A673 (cell line): ENCODE measurements at regions not wholly inside any gene's neighbourhood (a gene's known extent, or its start where the extent isn't known, plus 50 kb on each side); places are given as distances from the start of the nearest gene placed in this dataset.
"Not testable (repeated sequence)": the region's sequence is repeated elsewhere in the genome, so short reads cannot be mapped to it uniquely, and the experiment has no call there.

ENCODE experiments used
- BruUV-seq: library from RNA; stranded (reverse); fragments of 400-500 nt; replicated peaks from 2 replicates; lab custom pipeline; 2021; lab: Mats Ljungman, UMichigan
- CTCF ChIA-PET: fragments of 300-600 bp; sonication (Branson Sonifier 250); formaldehyde crosslinking; loops from one replicate; lab custom pipeline; 2022; ENCODE audit warnings: antibody characterized with exemption; lab: Charles Lee
- POLR2A ChIA-PET: fragments of 300-600 bp; sonication (Branson Sonifier 250); formaldehyde crosslinking; loops from one replicate; lab custom pipeline; 2022; ENCODE audit warnings: antibody characterized with exemption; ENCODE audit not compliant: low non-redundant PET; lab: Charles Lee
- DNase-seq: peaks from one replicate; pipeline ENCODE4 v3.0.0-alpha.2; 2015; ENCODE audit warnings: low spot score
- H3K27ac ChIP-seq: fragments of 200-600 bp; sonication (generic); 2 replicates; pipeline ENCODE4 v1.5.1; 2016; ENCODE audit warnings: mixed run types, low read depth, mild to moderate bottlenecking, mixed read lengths, antibody characterized with exemption, low read length; ENCODE audit not compliant: poor library complexity, severe bottlenecking
- H3K27me3 ChIP-seq: fragments of 200-600 bp; sonication (generic); replicated peaks from 2 replicates; pipeline ENCODE4 v1.6.1; 2017; ENCODE audit warnings: mixed run types, low read depth, mild to moderate bottlenecking, mixed read lengths, antibody characterized with exemption, low read length; ENCODE audit not compliant: insufficient read depth, poor library complexity
- H3K36me3 ChIP-seq: fragments of 200-600 bp; sonication (generic); 2 replicates; pipeline ENCODE4 v1.6.1; 2016; ENCODE audit warnings: mixed run types, mild to moderate bottlenecking, mixed read lengths, antibody characterized with exemption, low read length; ENCODE audit not compliant: insufficient read depth, poor library complexity, severe bottlenecking
- H3K4me1 ChIP-seq: fragments of 200-600 bp; sonication (generic); 2 replicates; pipeline ENCODE4 v1.6.1; 2017; ENCODE audit warnings: mixed run types, mild to moderate bottlenecking, mixed read lengths, antibody characterized with exemption, low read length; ENCODE audit not compliant: insufficient read depth, poor library complexity, severe bottlenecking
- H3K4me3 ChIP-seq: fragments of 200-600 bp; sonication (generic); 2 replicates; pipeline ENCODE4 v1.5.1; 2016; ENCODE audit warnings: low read depth, mixed run types, mild to moderate bottlenecking, mixed read lengths, low read length; ENCODE audit not compliant: poor library complexity, severe bottlenecking
- H3K9me3 ChIP-seq: fragments of 200-600 bp; sonication (generic); 2 replicates; pipeline ENCODE4 v1.6.1; 2016; ENCODE audit warnings: mixed run types, low read depth, mild to moderate bottlenecking, mixed read lengths, antibody characterized with exemption, low read length; ENCODE audit not compliant: poor library complexity, severe bottlenecking
- EZH2 ChIP-seq: fragments of 200-600 bp; sonication (generic); IDR thresholded peaks from 2 replicates; pipeline ENCODE4 v1.6.1; 2017; ENCODE audit warnings: borderline replicate concordance, low read depth, mild to moderate bottlenecking, mixed read lengths, antibody characterized with exemption, low read length; ENCODE audit not compliant: poor library complexity, severe bottlenecking
- intact Hi-C: fragments of 100-400 bp; cut with micrococcal nuclease; formaldehyde crosslinking; loops from one replicate; pipeline ENCODE4 v1.10.0; 2022; ENCODE audit not compliant: unreplicated experiment
- TF ChIP-seq, protein P1 (sequence below): fragments of 300-800, 200-600 bp; sonication (generic); conservative IDR thresholded peaks from 2 replicates; pipeline ENCODE4 v1.5.1; 2017; ENCODE audit warnings: low read depth, mild to moderate bottlenecking, antibody characterized with exemption, low read length, moderate library complexity, mixed read lengths

DNA sequence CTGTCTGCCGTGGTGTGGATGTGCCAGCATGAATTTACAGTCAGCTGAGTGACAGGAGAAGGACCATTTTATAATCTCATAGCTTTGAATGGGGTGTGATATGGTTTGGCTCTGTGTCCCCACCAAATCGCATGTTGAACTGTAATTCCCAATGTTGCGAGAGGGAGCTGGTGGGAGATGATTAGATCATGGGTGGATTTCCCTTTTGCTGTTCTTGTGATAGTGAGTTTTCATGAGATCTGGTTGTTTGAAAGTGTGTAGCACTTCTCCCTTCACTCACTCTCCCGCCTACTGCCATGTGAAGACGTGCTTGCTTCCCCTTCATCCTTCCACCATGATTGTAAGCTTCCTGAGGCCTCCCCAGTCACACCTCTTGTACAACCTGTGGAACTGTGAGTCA, 111.9 kb upstream of the CHD2 start:
- CTCF ChIA-PET, result interaction anchor here (1.2 kb wide), 1 partner anchor 9 kb away, joined by 5 read pairs; no protein-coding TSS in a partner anchor
- intact Hi-C loops, result no loop called here
- BruUV-seq, result no TSS peak
- TF ChIP-seq EZH2, result no peak
- TF ChIP-seq, protein P1, sequence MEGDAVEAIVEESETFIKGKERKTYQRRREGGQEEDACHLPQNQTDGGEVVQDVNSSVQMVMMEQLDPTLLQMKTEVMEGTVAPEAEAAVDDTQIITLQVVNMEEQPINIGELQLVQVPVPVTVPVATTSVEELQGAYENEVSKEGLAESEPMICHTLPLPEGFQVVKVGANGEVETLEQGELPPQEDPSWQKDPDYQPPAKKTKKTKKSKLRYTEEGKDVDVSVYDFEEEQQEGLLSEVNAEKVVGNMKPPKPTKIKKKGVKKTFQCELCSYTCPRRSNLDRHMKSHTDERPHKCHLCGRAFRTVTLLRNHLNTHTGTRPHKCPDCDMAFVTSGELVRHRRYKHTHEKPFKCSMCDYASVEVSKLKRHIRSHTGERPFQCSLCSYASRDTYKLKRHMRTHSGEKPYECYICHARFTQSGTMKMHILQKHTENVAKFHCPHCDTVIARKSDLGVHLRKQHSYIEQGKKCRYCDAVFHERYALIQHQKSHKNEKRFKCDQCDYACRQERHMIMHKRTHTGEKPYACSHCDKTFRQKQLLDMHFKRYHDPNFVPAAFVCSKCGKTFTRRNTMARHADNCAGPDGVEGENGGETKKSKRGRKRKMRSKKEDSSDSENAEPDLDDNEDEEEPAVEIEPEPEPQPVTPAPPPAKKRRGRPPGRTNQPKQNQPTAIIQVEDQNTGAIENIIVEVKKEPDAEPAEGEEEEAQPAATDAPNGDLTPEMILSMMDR, result no peak
- Histone ChIP-seq H3K27ac (no peak overlapping the region), H3K4me3 (no peak overlapping the region), H3K27me3 (no peaks in the 10 kb centered on the region), H3K4me1 (no peaks in the 10 kb centered on the region), H3K9me3 (no peaks in the 10 kb centered on the region), H3K36me3 (no peaks in the 10 kb centered on the region)
- no peak for DNase-seq
- POLR2A ChIA-PET, result no interaction called here

DNA sequence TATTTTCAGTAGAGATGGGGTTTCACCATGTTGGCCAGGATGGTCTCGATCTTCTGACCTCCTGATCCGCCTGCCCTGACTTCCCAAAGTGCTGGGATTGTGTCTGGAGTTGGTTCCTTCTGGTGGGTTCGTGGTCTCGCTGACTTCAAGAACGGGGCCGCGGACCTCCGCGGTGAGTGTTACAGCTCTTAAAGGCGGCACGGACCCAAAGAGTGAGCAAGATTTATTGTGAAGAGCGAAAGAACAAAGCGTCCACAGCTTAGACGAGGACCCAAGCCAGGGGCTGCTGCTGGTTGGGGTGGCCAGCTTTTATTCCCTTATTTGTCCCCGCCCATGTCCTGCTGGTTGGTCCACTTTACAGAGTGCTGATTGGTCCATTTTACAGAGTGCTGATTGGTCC, 111.3 kb upstream of the CHD2 start:
- DNase-seq, H3K27me3 ChIP-seq, BruUV-seq, POLR2A ChIA-PET, H3K4me1 ChIP-seq, H3K27ac ChIP-seq, H3K36me3 ChIP-seq, H3K4me3 ChIP-seq, intact Hi-C loops, H3K9me3 ChIP-seq: not testable (repeated sequence)
- CTCF ChIA-PET, result interaction anchor here (1.2 kb wide), 1 partner anchor 8 kb away, joined by 5 read pairs; no protein-coding TSS in a partner anchor

DNA sequence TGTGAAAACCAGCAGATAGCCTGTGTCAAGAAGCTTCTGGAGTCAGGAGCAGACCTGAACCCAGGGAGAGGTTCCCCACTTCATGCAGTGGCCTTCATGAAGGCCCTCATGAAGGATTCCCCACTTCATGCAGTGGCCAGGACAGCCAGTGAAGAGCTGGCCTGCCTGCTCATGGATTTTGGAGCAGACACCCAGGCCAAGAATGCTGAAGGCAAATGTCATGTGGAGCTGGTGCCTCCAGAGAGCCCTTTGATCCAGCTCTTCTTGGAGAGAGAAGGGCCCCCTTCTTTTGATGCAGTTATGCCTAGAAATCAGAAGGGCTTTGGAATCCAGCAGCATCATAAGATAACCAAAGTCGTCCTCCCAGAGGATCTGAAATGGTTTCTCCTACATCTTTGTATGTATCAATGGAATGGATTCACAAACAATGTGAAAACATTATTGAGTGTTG, 103.9 kb upstream of the CHD2 start:
- H3K9me3 ChIP-seq, result no peaks in the 10 kb centered on the region
- no peak overlapping the region for H3K4me3 ChIP-seq
- H3K27me3 ChIP-seq, result no peaks in the 10 kb centered on the region
- no TSS peak for BruUV-seq
- H3K4me1 ChIP-seq, result peaks cover 3% of the 10 kb centered on the region
- POLR2A ChIA-PET, result no interaction called here
- intact Hi-C loops, result loop anchor here (2.0 kb wide), 1 partner anchor 223 kb away; no protein-coding TSS in a partner anchor
- no peaks in the 10 kb centered on the region for H3K36me3 ChIP-seq
- no peak overlapping the region for H3K27ac ChIP-seq
- CTCF ChIA-PET, result interaction anchor here (0.5 kb wide), 1 partner anchor 952 kb away, joined by 3 read pairs; no protein-coding TSS in a partner anchor
- DNase-seq, result no peak
- TF ChIP-seq, protein P1, result no peak
- TF ChIP-seq EZH2, result no peak
